ENCODE measurements at regions not wholly inside any gene's neighbourhood (a gene's known extent, or its start where the extent isn't known, plus 50 kb on each side); places are given as distances from the start of the nearest gene placed in this dataset.
A peak's percentile ranks its signal among the peaks of the same experiment; 100 is the strongest.

- no peak overlapping the region for H3K9ac ChIP-seq (ENCODE audit: low read length)
- no peaks in the 10 kb centered on the region for H3K79me2 ChIP-seq (ENCODE audit: insufficient read depth, low read length)
- H3K4me3 ChIP-seq (replicated peaks in 1 of 2; ENCODE audit: low read depth in 1 of 2, low read length in 2 of 2): no peak overlapping the region
- H3K4me1 ChIP-seq (ENCODE audit: control insufficient read depth in 1 of 2, insufficient read depth in 2 of 2, low read length in 2 of 2): peaks cover 6 to 14% of the 10 kb centered on the region in 2 experiments; a peak in 2 of 4 replicates
- no peak for DNase-seq (ENCODE audit: low read depth, low spot score)
- H2AFZ ChIP-seq (ENCODE audit: low read depth, low read length, poor library complexity, severe bottlenecking): no peak overlapping the region
- BruUV-seq (replicated peaks): no TSS peak
- no peak overlapping the region for H3K4me2 ChIP-seq (ENCODE audit: low read length)
- TF ChIP-seq FOSL1 (IDR thresholded peaks at IDR 0.05; ENCODE audit: low read depth) (no peak), SP1 (IDR thresholded peaks at IDR 0.05; ENCODE audit: low read depth) (no peak), CBX3 (IDR thresholded peaks at IDR 0.05; ENCODE audit: low read depth) (no peak), TCF7L2 (IDR thresholded peaks at IDR 0.05; ENCODE audit: borderline replicate concordance, extremely low read depth, insufficient read depth, insufficient read length) (no peak), ELF1 (IDR thresholded peaks at IDR 0.05; ENCODE audit: borderline replicate concordance, low read depth) (no peak), RAD21 (IDR thresholded peaks at IDR 0.05; ENCODE audit: low read depth) (peak; percentile 48)
- intact Hi-C loops (cut with micrococcal nuclease): no loop called here
- CTCF ChIA-PET: no interaction called here
- RAD21 ChIA-PET (ENCODE audit: low non-redundant PET in 1 of 2, low total read pairs in 2 of 2, uncharacterized antibody in 2 of 2, unreplicated experiment in 2 of 2): no interaction called here
- ATAC-seq: peak; percentile 79
- no peak overlapping the region for H3K27ac ChIP-seq (ENCODE audit: low read depth, low read length)
- POLR2A ChIA-PET: no interaction called here
- H3K9me3 ChIP-seq (ENCODE audit: control insufficient read depth in 1 of 2, insufficient read depth in 1 of 2, low read depth in 1 of 2, low read length in 2 of 2): no peaks in the 10 kb centered on the region
- H3K9me2 ChIP-seq (ENCODE audit: insufficient read depth): no peaks in the 10 kb centered on the region
- H4K20me1 ChIP-seq (ENCODE audit: insufficient read depth): no peaks in the 10 kb centered on the region
- H3K27me3 ChIP-seq (ENCODE audit: insufficient read depth, low read length): no peaks in the 10 kb centered on the region
- no peaks in the 10 kb centered on the region for H3K36me3 ChIP-seq (ENCODE audit: control insufficient read depth in 1 of 2, insufficient read depth in 2 of 2, low read length in 2 of 2)
Observed at GRCh38 chr18:10015941-10016819, 102.4 kb downstream of the VAPA start.

- H4K20me1 ChIP-seq (ENCODE audit: insufficient read depth): no peaks in the 10 kb centered on the region
- H3K9me2 ChIP-seq (ENCODE audit: insufficient read depth): no peaks in the 10 kb centered on the region
- RAD21 ChIA-PET (ENCODE audit: low non-redundant PET in 1 of 2, low total read pairs in 2 of 2, uncharacterized antibody in 2 of 2, unreplicated experiment in 2 of 2): no interaction called here
- intact Hi-C loops (cut with micrococcal nuclease): no loop called here
- H3K9ac ChIP-seq (ENCODE audit: low read length): no peak overlapping the region
- no peaks in the 10 kb centered on the region for H3K27me3 ChIP-seq (ENCODE audit: insufficient read depth, low read length)
- no peak overlapping the region for H2AFZ ChIP-seq (ENCODE audit: low read depth, low read length, poor library complexity, severe bottlenecking)
- no peaks in the 10 kb centered on the region for H3K36me3 ChIP-seq (ENCODE audit: control insufficient read depth in 1 of 2, insufficient read depth in 2 of 2, low read length in 2 of 2)
- H3K4me3 ChIP-seq (replicated peaks in 1 of 2; ENCODE audit: low read depth in 1 of 2, low read length in 2 of 2): no peak overlapping the region
- CTCF ChIA-PET: no interaction called here
- DNase-seq (ENCODE audit: low read depth, low spot score): no peak
- no peak overlapping the region for H3K27ac ChIP-seq (ENCODE audit: low read depth, low read length)
- TF ChIP-seq SP1 (IDR thresholded peaks at IDR 0.05; ENCODE audit: low read depth): no peak
- no peak for TF ChIP-seq POLR2AphosphoS5 (IDR thresholded peaks at IDR 0.05; ENCODE audit: low read depth, low read length)
- no peak for TF ChIP-seq RAD21 (IDR thresholded peaks at IDR 0.05; ENCODE audit: low read depth)
- peaks cover 6 to 14% of the 10 kb centered on the region in 2 experiments; a peak in 2 of 4 replicates for H3K4me1 ChIP-seq (ENCODE audit: control insufficient read depth in 1 of 2, insufficient read depth in 2 of 2, low read length in 2 of 2)
- POLR2A ChIA-PET: no interaction called here
- no TSS peak for BruUV-seq (replicated peaks)
- H3K4me2 ChIP-seq (ENCODE audit: low read length): no peak overlapping the region
- ATAC-seq: no peak
- H3K9me3 ChIP-seq (ENCODE audit: control insufficient read depth in 1 of 2, insufficient read depth in 1 of 2, low read depth in 1 of 2, low read length in 2 of 2): no peaks in the 10 kb centered on the region
- no peaks in the 10 kb centered on the region for H3K79me2 ChIP-seq (ENCODE audit: insufficient read depth, low read length)
Observed at GRCh38 chr18:10017043-10017442, 103.2 kb downstream of the VAPA start.

All from HCT116 (cell line).